ENCODE measurements at regions not wholly inside any gene's neighbourhood (a gene's known extent, or its start where the extent isn't known, plus 50 kb on each side); places are given as distances from the start of the nearest gene placed in this dataset.

GRCh38 chr10:93180482-93180931 lies 106.8 kb downstream of the CYP26A1 start:
- no peak for DNase-seq

GRCh38 chr10:93181271-93182048 lies 107.8 kb downstream of the CYP26A1 start:
- DNase-seq = no peak

GRCh38 chr10:93182049-93182327 lies 108.3 kb downstream of the CYP26A1 start:
- DNase-seq = no peak

- no peak for DNase-seq
These were observed 109.1 kb downstream of the CYP26A1 start for GRCh38 chr10:93182790-93183189.

GRCh38 chr10:93186653-93187052 lies 113.0 kb downstream of the CYP26A1 start:
- no peak for DNase-seq

- no peak for DNase-seq
These were observed 116.3 kb downstream of the CYP26A1 start for GRCh38 chr10:93189944-93190343.

- no peak for DNase-seq
These were observed 116.7 kb downstream of the CYP26A1 start for GRCh38 chr10:93190372-93190771.

GRCh38 chr10:93193906-93194305 lies 120.2 kb downstream of the CYP26A1 start:
- no peak for DNase-seq

GRCh38 chr10:93198401-93199131 lies 124.9 kb downstream of the CYP26A1 start:
- DNase-seq = no peak

GRCh38 chr10:93199191-93199751 lies 125.6 kb downstream of the CYP26A1 start:
- DNase-seq = no peak

GRCh38 chr10:93204494-93205485 lies 131.1 kb downstream of the CYP26A1 start:
- DNase-seq = no peak

- DNase-seq = no peak
These were observed 133.0 kb downstream of the CYP26A1 start for GRCh38 chr10:93206652-93207051.

GRCh38 chr10:93208717-93209464 lies 135.2 kb downstream of the CYP26A1 start:
- DNase-seq = no peak

GRCh38 chr10:93211991-93212390 lies 138.3 kb downstream of the CYP26A1 start:
- DNase-seq = no peak

GRCh38 chr10:93215312-93215711 lies 141.6 kb downstream of the CYP26A1 start:
- DNase-seq = no peak

GRCh38 chr10:93216341-93216985 lies 142.8 kb downstream of the CYP26A1 start:
- DNase-seq = no peak

GRCh38 chr10:93218386-93218785 lies 144.7 kb downstream of the CYP26A1 start:
- no peak for DNase-seq

GRCh38 chr10:93219347-93219746 lies 145.7 kb downstream of the CYP26A1 start:
- no peak for DNase-seq

- DNase-seq = no peak
These were observed 146.8 kb downstream of the CYP26A1 start for GRCh38 chr10:93220296-93221170.

- DNase-seq = no peak
These were observed 147.4 kb downstream of the CYP26A1 start for GRCh38 chr10:93221171-93221496.

- DNase-seq = no peak
These were observed 147.8 kb downstream of the CYP26A1 start for GRCh38 chr10:93221521-93221920.

All from NCI-H1105 treated with DMSO at 0.1 percent for 48 hours (cell line).